ENCODE measurements at regions not wholly inside any gene's neighbourhood (a gene's known extent, or its start where the extent isn't known, plus 50 kb on each side); places are given as distances from the start of the nearest gene placed in this dataset.

DNA sequence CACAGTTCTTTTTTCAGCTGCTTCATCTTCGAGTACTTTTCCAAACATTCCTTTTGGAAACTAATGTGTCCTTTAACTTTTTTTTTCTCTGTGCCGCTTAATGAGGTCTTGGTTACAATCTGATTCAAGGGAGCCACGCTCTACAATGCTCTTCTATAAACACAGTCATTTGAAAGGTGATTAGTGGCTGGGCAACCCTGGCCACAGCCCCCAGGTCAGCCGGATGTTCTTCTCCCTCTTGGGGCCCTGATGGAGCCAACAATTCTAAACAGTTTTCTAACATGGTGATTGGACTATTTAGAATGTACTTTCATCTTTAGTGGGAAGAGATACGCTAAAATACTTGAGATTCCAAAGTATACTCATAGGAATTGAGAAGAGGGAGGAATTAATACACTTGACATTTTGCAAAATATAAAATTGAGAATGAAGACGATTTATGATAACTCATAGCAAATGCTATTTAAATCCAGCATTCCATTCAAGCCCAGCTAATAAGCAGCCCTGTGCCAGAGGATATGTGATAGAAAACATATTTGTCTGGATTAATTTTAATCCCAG, 83.7 kb upstream of the MBOAT2 start:
- peaks cover 3% of the 10 kb centered on the region for H3K9me3 Mint-ChIP-seq (ENCODE audit: low read depth)
- no peaks in the 10 kb centered on the region for H3K4me1 Mint-ChIP-seq (ENCODE audit: low read depth)
- no peaks in the 10 kb centered on the region for H3K36me3 Mint-ChIP-seq
- no peak overlapping the region for H3K4me3 Mint-ChIP-seq
- H3K27me3 Mint-ChIP-seq = peaks cover 4% of the 10 kb centered on the region
- H3K27ac Mint-ChIP-seq = no peak overlapping the region

DNA sequence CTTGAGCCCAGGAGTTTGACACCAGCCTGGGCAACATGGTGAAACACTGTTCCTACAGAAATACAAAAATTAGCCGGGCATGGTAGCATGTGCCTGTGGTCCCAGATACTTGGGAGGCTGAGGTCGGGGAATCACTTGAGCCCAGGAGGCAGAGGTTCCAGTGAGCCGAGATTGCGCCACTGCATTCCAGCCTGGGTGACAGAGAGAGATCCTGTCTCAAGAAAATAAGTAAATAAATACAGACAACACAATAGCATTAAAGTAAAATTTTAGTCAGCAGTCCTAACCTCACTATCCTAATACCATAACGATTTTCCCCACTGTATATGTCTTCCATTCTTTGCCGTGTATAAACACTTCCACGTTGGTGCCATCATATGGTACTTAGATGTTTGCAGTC, 83.0 kb upstream of the MBOAT2 start:
- no peaks in the 10 kb centered on the region for H3K4me1 Mint-ChIP-seq (ENCODE audit: low read depth)
- H3K36me3 Mint-ChIP-seq = no peaks in the 10 kb centered on the region
- no peak overlapping the region for H3K4me3 Mint-ChIP-seq
- H3K9me3 Mint-ChIP-seq (ENCODE audit: low read depth) = peaks cover 9% of the 10 kb centered on the region
- peaks cover 2% of the 10 kb centered on the region for H3K27me3 Mint-ChIP-seq
- H3K27ac Mint-ChIP-seq = no peak overlapping the region

DNA sequence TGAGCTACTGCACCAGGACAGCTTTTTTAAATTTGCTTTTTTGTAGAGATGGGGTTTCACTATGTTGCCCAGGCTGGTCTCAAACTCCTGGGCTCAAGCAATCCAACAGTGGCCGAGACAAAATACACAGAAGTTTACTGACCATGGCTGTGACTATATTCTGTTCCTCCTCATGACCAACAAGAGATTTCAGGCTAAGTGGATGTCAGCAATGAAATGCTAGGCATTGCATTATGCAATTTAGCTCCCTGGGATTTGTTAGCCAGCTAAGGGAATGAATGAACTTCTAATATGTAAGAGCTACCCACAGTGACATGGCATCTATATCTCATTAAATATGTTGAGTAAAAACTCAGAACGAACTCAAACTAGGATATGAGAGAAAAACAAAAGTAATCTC, 81.9 kb upstream of the MBOAT2 start:
- H3K27me3 Mint-ChIP-seq = peaks cover 2% of the 10 kb centered on the region
- no peak overlapping the region for H3K27ac Mint-ChIP-seq
- H3K4me1 Mint-ChIP-seq (ENCODE audit: low read depth) = no peaks in the 10 kb centered on the region
- H3K9me3 Mint-ChIP-seq (ENCODE audit: low read depth) = peaks cover 11% of the 10 kb centered on the region
- H3K4me3 Mint-ChIP-seq = no peak overlapping the region
- H3K36me3 Mint-ChIP-seq = no peaks in the 10 kb centered on the region

DNA sequence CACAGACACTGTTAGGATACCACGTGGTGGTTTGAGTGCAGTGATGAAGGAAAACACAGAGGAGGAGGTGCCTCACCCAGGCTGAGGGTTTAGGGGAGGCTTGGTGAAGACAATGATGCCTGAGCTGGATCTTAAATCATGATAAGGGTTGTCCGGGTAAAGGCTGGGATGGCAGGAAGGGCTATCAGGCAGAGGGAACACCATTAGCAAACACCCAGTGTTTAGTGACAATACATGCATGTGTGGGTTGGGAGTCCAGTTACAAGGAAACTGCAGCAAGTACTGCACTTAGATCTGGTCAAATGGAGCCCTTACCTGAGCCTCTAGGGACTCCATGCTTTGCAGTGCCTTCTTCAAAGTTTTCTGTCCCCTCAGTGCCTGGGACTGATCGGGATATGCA, 79.8 kb upstream of the MBOAT2 start:
- Mint-ChIP-seq H3K4me3 (no peak overlapping the region), H3K36me3 (no peaks in the 10 kb centered on the region), H3K27me3 (peaks cover 2% of the 10 kb centered on the region), H3K9me3 (ENCODE audit: low read depth) (peaks cover 11% of the 10 kb centered on the region), H3K4me1 (ENCODE audit: low read depth) (no peaks in the 10 kb centered on the region), H3K27ac (no peak overlapping the region)

DNA sequence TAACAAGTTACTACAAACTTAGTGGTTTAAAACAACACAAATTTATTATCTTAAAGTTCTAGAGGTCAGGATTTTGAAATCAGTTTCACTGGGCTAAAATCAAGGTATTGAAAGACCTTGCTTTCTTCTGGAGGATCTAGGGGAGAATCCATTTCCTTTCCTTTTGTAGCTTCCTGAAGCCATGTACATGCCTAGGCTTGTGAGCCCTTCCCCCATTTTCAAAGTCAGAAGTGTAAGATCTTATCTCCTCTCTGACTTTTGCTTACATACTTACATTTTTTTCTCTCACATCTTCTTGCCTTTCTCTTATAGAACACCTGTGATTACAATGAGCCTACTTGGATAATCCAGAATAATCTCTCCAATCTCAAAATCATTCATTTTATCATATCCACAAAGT, 78.7 kb upstream of the MBOAT2 start:
- peaks cover 11% of the 10 kb centered on the region for H3K9me3 Mint-ChIP-seq (ENCODE audit: low read depth)
- no peak overlapping the region for H3K27ac Mint-ChIP-seq
- H3K27me3 Mint-ChIP-seq = peaks cover 2% of the 10 kb centered on the region
- no peaks in the 10 kb centered on the region for H3K4me1 Mint-ChIP-seq (ENCODE audit: low read depth)
- H3K36me3 Mint-ChIP-seq = no peaks in the 10 kb centered on the region
- no peak overlapping the region for H3K4me3 Mint-ChIP-seq

DNA sequence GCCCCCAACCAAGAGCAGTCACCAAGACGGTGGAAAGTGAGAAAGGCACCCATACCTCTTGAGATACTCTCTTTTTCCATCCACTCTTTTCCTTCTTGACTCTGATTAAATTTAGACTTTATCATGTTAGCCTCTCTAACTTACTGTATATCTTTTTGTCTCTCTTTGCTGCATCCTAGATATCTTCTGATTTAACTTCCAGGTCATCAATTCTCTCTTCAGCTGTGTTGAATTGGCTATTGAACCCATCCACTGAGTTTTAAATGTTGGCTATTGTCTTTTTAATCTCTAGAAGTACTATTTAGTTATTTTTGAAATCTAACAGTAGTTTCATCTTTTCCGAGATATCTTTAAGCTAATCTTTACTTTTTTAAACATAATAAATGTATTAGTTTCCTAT, 78.3 kb upstream of the MBOAT2 start:
- H3K27me3 Mint-ChIP-seq = peaks cover 2% of the 10 kb centered on the region
- no peaks in the 10 kb centered on the region for H3K4me1 Mint-ChIP-seq (ENCODE audit: low read depth)
- H3K27ac Mint-ChIP-seq = no peak overlapping the region
- H3K4me3 Mint-ChIP-seq = no peak overlapping the region
- no peaks in the 10 kb centered on the region for H3K36me3 Mint-ChIP-seq
- H3K9me3 Mint-ChIP-seq (ENCODE audit: low read depth) = peaks cover 11% of the 10 kb centered on the region

DNA sequence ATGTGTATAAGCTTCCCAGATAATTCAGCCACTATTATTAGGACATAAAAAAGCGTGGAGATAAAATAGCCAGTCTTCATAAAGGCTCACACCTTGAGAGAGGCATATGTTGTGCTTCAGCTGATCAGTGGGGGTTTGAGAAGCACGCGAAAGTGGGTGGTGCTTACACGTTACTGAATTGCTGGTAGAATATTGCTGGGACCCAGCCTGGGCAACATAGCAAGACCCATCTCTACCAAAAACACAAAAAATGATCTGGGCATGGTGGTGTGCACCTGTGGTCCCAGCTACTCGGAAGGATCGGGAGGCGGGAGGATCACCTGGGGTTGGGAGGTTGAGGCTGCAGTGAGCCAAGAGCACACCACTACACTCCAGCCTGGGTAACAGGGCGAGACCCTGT, 74.9 kb upstream of the MBOAT2 start:
- Mint-ChIP-seq H3K4me1 (ENCODE audit: low read depth) (no peaks in the 10 kb centered on the region), H3K36me3 (no peaks in the 10 kb centered on the region), H3K9me3 (ENCODE audit: low read depth) (peaks cover 11% of the 10 kb centered on the region), H3K27me3 (peaks cover 2% of the 10 kb centered on the region), H3K27ac (no peak overlapping the region), H3K4me3 (no peak overlapping the region)

DNA sequence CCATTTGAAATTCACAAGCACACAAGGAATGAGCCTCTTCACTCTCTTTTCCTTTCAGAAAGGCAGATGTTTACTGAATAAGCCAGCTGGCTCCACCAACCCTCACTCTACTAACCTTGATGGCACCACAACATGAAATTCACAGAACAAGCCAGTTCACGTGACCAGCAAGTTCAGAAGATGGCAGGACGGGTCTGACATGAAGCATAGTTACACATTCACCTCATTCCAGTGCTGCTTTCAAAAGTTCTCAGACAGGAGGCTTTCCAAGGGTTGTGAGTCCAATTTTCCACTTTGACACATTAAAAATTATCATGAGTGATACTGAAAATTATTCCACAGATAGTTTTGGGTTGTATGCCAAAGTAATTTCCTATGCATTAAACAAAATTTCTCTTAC, 74.2 kb upstream of the MBOAT2 start:
- H3K4me3 Mint-ChIP-seq = no peak overlapping the region
- peaks cover 2% of the 10 kb centered on the region for H3K27me3 Mint-ChIP-seq
- no peak overlapping the region for H3K27ac Mint-ChIP-seq
- peaks cover 11% of the 10 kb centered on the region for H3K9me3 Mint-ChIP-seq (ENCODE audit: low read depth)
- H3K4me1 Mint-ChIP-seq (ENCODE audit: low read depth) = no peaks in the 10 kb centered on the region
- H3K36me3 Mint-ChIP-seq = no peaks in the 10 kb centered on the region

DNA sequence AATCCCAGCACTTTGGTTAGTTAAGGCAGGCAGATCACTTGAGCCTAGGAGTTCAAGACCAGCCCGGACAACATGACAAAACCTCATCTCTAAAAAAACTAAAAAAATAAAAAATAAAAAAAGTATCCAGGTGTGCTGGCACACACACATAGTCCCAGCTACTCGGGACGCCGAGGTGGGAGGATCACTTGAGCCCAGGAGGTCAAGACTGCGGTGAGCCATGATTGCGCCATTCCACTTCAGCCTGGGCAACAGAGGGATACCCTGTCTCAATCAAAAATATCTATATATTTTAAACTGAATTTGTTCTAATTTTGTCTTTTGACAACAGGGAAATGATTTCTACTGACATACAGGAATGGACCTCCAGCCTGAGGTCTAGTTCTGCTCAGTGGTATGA, 73.3 kb upstream of the MBOAT2 start:
- H3K36me3 Mint-ChIP-seq = no peaks in the 10 kb centered on the region
- H3K4me1 Mint-ChIP-seq (ENCODE audit: low read depth) = no peaks in the 10 kb centered on the region
- H3K27ac Mint-ChIP-seq = no peak overlapping the region

DNA sequence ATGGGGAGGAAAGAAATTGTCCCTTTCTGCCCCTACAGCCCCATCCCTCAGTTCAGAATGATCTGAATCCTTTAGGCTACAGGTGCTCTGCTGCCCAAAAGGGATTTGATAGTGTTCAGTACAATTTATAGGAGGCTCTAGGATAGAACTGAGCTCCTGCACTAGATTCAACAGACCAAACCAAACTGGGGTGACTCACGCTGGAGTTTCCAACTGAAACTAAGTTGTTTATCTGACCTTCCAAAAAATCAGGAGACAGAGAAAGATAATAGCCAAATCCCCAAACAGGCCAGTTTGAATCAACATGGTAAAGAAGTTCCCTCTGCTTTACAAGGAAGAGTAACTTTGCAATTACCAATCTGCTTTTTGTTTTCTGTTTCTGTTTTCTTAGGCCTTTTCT, 72.7 kb upstream of the MBOAT2 start:
- Mint-ChIP-seq H3K4me3 (no peak overlapping the region), H3K27me3 (peaks cover 2% of the 10 kb centered on the region), H3K4me1 (ENCODE audit: low read depth) (no peaks in the 10 kb centered on the region), H3K27ac (no peak overlapping the region), H3K9me3 (ENCODE audit: low read depth) (no peaks in the 10 kb centered on the region), H3K36me3 (no peaks in the 10 kb centered on the region)

More for the DNA sequence above, 73.3 kb upstream of the MBOAT2 start:
- Mint-ChIP-seq H3K4me3 (no peak overlapping the region), H3K27me3 (peaks cover 2% of the 10 kb centered on the region), H3K9me3 (ENCODE audit: low read depth) (peaks cover 5% of the 10 kb centered on the region)

DNA sequence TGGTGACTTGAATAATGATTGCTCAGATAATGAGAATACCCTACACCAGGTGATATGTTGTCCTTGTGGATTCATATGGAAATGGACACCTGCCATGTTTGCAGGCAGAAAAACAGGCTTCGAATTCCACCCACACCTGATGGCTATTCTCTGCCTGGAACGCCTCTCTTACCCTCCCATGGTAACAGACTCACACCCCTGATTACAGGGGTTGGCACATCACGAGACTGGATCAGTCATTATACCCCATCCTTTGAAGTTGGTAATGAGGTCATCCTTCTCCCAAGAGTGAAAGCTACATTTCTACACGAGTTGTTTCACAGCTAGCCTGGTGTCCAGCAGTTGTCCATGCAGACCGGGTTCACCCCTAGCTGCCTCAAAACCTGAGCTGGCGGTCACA, 71.4 kb upstream of the MBOAT2 start:
- Mint-ChIP-seq H3K36me3 (no peaks in the 10 kb centered on the region), H3K9me3 (ENCODE audit: low read depth) (no peaks in the 10 kb centered on the region), H3K4me1 (ENCODE audit: low read depth) (no peaks in the 10 kb centered on the region), H3K27me3 (peaks cover 1% of the 10 kb centered on the region), H3K27ac (no peak overlapping the region), H3K4me3 (no peak overlapping the region)

DNA sequence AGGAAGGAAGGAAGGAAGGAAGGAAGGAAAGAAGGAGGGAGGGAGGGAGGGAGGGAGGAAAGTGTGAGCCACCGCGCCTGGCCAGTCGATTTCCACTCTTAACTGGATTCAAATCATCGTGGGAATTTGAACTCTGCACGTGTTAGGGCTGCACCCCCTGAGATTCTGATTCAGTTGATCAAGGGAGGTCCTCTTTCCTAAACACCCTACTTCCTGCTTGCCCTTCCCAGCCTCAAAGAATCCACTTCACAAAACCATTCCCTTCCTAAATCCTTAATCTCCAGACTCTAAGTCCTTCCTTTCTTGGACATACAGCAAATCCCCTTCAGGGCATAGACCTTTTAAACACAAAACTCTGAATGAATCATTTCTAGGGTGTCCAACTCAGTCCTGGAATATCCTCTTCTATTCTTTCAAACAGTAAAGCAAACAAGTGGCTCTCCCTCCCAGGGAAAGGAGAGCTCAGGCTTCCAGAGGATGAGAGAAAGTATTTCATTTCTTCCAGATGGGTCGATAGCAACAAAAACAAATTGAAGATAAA, 68.2 kb upstream of the MBOAT2 start:
- peaks cover 7% of the 10 kb centered on the region for H3K27me3 Mint-ChIP-seq
- H3K4me1 Mint-ChIP-seq (ENCODE audit: low read depth) = no peaks in the 10 kb centered on the region
- H3K27ac Mint-ChIP-seq = no peak overlapping the region
- H3K4me3 Mint-ChIP-seq = no peak overlapping the region
- peaks cover 11% of the 10 kb centered on the region for H3K9me3 Mint-ChIP-seq (ENCODE audit: low read depth)
- no peaks in the 10 kb centered on the region for H3K36me3 Mint-ChIP-seq

DNA sequence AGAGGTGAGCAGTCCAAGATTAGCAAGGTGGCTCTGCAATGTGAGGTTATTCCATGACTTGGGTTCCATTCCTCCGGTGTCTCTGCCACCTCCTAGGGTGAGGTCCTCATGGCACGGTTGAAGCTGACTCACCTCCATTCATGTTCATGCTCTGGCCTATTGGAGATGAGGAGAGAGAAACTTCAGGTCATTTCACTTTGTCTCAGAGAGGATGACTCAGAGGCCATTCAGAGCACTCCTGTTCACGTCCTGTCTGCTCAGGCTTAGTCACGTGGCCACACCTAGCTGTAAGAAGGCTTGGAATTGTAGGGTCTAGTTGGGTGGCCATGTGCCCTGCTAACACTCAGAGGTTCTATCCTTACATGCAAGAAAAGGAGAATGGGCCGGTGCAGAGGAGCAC, 67.5 kb upstream of the MBOAT2 start:
- peaks cover 7% of the 10 kb centered on the region for H3K27me3 Mint-ChIP-seq
- no peak overlapping the region for H3K27ac Mint-ChIP-seq
- peaks cover 15% of the 10 kb centered on the region for H3K9me3 Mint-ChIP-seq (ENCODE audit: low read depth)
- no peak overlapping the region for H3K4me3 Mint-ChIP-seq
- H3K36me3 Mint-ChIP-seq = no peaks in the 10 kb centered on the region
- H3K4me1 Mint-ChIP-seq (ENCODE audit: low read depth) = no peaks in the 10 kb centered on the region

DNA sequence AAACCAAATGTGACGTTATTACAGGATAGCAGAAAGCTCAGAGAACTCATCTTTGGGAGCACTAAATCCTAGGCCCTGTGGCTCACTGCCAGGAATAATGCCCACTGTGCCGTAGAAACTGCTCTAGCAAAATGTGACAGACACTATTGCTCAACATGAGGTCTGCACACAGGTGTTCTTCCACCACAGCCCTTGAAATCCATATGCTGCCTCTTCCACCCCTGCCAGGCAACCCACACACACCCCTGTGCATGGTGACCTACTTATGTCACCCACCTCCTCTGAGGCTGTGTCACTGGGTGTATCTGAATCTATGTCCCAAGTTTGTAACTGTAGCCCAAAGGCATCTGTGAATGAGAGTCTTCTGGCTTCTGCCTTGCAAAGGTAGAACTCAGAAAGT, 66.1 kb upstream of the MBOAT2 start:
- no peak overlapping the region for H3K4me3 Mint-ChIP-seq
- H3K27ac Mint-ChIP-seq = no peak overlapping the region
- H3K27me3 Mint-ChIP-seq = peaks cover 7% of the 10 kb centered on the region
- H3K9me3 Mint-ChIP-seq (ENCODE audit: low read depth) = peaks cover 16% of the 10 kb centered on the region
- H3K36me3 Mint-ChIP-seq = no peaks in the 10 kb centered on the region
- H3K4me1 Mint-ChIP-seq (ENCODE audit: low read depth) = no peaks in the 10 kb centered on the region

DNA sequence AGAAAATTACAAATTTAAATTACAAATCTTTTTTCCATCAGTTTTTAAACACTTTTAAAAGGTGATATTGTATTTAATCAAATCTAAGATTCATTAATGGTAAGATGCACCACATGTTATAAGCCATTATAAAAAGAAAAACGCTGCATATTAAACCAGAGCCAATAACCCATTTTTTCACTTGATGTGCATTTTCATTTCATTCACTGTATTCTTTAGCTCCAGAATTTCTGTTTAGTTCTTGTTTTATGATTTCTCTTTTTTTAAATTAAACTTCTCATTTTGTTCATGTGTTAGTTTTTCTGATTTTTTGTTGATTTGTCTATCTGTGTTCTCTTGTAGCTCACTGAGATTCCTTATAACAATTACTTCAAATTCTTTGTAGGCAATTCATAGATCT, 62.4 kb upstream of the MBOAT2 start:
- peaks cover 16% of the 10 kb centered on the region for H3K9me3 Mint-ChIP-seq (ENCODE audit: low read depth)
- H3K36me3 Mint-ChIP-seq = no peaks in the 10 kb centered on the region
- H3K4me1 Mint-ChIP-seq (ENCODE audit: low read depth) = no peaks in the 10 kb centered on the region
- no peak overlapping the region for H3K4me3 Mint-ChIP-seq
- no peak overlapping the region for H3K27ac Mint-ChIP-seq
- peaks cover 7% of the 10 kb centered on the region for H3K27me3 Mint-ChIP-seq

DNA sequence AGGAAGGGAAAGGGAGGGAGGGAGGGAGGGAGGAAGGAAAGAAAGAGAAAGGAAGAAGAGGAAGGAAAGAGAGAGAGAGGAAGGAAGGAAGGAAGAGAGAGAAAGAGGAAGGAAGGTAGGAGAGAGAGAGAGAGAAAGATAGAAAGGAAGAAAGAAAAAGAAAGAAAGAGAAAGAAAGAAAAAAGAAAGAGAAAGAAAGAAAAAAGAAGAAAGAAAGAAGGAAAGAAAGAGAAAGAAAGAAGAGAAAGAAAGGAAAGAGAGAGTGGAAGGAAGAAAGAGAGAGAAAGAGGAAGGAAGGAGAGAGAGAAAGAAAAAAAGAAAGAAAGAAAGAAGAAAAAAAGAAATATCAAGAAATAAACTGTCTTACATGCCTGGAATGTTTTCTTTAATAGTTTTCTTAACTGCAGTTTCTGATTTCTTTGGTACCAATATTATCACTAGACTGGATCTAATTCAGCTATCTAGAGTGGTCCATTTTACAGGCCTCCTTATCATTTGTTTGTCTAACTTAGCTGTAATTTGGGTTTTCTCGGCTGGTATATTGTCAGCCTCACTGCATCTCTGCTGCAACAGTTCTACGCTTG, 59.6 kb upstream of the MBOAT2 start:
- peaks cover 9% of the 10 kb centered on the region for H3K9me3 Mint-ChIP-seq (ENCODE audit: low read depth)
- no peaks in the 10 kb centered on the region for H3K36me3 Mint-ChIP-seq
- H3K27ac Mint-ChIP-seq = no peak overlapping the region
- H3K27me3 Mint-ChIP-seq = peaks cover 2% of the 10 kb centered on the region
- no peak overlapping the region for H3K4me3 Mint-ChIP-seq
- no peaks in the 10 kb centered on the region for H3K4me1 Mint-ChIP-seq (ENCODE audit: low read depth)

All from activated naive CD8-positive, alpha-beta T cell (primary cell).